ENCODE measurements at regions not wholly inside any gene's neighbourhood (a gene's known extent, or its start where the extent isn't known, plus 50 kb on each side); places are given as distances from the start of the nearest gene placed in this dataset.
"Not testable (repeated sequence)": the region's sequence is repeated elsewhere in the genome, so short reads cannot be mapped to it uniquely, and the experiment has no call there.

- H4K20me1 ChIP-seq (ENCODE audit: control insufficient read depth, insufficient read depth, low read length, poor library complexity, severe bottlenecking); intact Hi-C loops (cut with micrococcal nuclease); H3K4me1 Mint-ChIP-seq; POLR2A ChIA-PET; H3K36me3 ChIP-seq (replicated peaks in 1 of 2; ENCODE audit: control extremely low read depth in 1 of 2, control insufficient read depth in 1 of 2, extremely low read depth in 1 of 2, insufficient read depth in 2 of 2, low read length in 1 of 2); H3K4me1 ChIP-seq (ENCODE audit: control insufficient read depth in 2 of 2, insufficient read depth in 2 of 2, low read length in 2 of 2); H3K4me3 Mint-ChIP-seq; H3K4me2 ChIP-seq (replicated peaks; ENCODE audit: low read depth, low read length, poor library complexity, severe bottlenecking); H3K79me2 ChIP-seq (ENCODE audit: control insufficient read depth, insufficient read depth, low read length); H3K27me3 ChIP-seq (replicated peaks in 1 of 4; ENCODE audit: control extremely low read depth in 1 of 4, control insufficient read depth in 3 of 4, insufficient read depth in 4 of 4, low read length in 3 of 4); H3K9me3 ChIP-seq (ENCODE audit: control extremely low read depth in 1 of 3, control insufficient read depth in 2 of 3, insufficient read depth in 1 of 3, low read length in 2 of 3); H2AFZ ChIP-seq (ENCODE audit: insufficient read depth, low read depth, low read length, poor library complexity, severe bottlenecking); H3K4me3 ChIP-seq (ENCODE audit: control extremely low read depth in 1 of 5, extremely low read depth in 1 of 5, insufficient read depth in 1 of 5, low read depth in 2 of 5, low read length in 4 of 5); H3K9ac ChIP-seq (ENCODE audit: low read length); CTCF ChIA-PET; DNase-seq; H3K27ac Mint-ChIP-seq; H3K27ac ChIP-seq (ENCODE audit: low read length in 2 of 2); ATAC-seq (ENCODE audit: low read depth): not testable (repeated sequence)
- peaks cover 16% of the 10 kb centered on the region for H3K9me3 Mint-ChIP-seq (ENCODE audit: insufficient read depth)
- peaks cover 15% of the 10 kb centered on the region for H3K27me3 Mint-ChIP-seq
- WGBS (ENCODE audit: insufficient coverage): no CpG with 5 or more reads among the region's 2 CpGs
These were observed 100.7 kb downstream of the GPX5 start for GRCh38 chr6:28626386-28626785.

GRCh38 chr6:28632326-28632851 is 106.7 kb downstream of the GPX5 start:
- peaks cover 6 to 8% of the 10 kb centered on the region in 2 donors for H3K4me1 ChIP-seq (ENCODE audit: control insufficient read depth in 2 of 2, insufficient read depth in 2 of 2, low read length in 2 of 2)
- no peaks in the 10 kb centered on the region for H3K36me3 ChIP-seq (replicated peaks in 1 of 2; ENCODE audit: control extremely low read depth in 1 of 2, control insufficient read depth in 1 of 2, extremely low read depth in 1 of 2, insufficient read depth in 2 of 2, low read length in 1 of 2)
- 67% methylated on average over 1 of the region's 5 CpGs for WGBS (ENCODE audit: insufficient coverage)
- Mint-ChIP-seq H3K4me1 (peaks cover 12% of the 10 kb centered on the region), H3K9me3 (ENCODE audit: insufficient read depth) (peaks cover 12% of the 10 kb centered on the region), H3K4me3 (no peak overlapping the region), H3K27me3 (peaks cover 62% of the 10 kb centered on the region), H3K27ac (no peak overlapping the region)
- DNase-seq: no peak
- peaks cover 0 to 18% (median 0%) of the 10 kb centered on the region in 3 donors for H3K9me3 ChIP-seq (ENCODE audit: control extremely low read depth in 1 of 3, control insufficient read depth in 2 of 3, insufficient read depth in 1 of 3, low read length in 2 of 3)
- H4K20me1 ChIP-seq (ENCODE audit: control insufficient read depth, insufficient read depth, low read length, poor library complexity, severe bottlenecking): no peaks in the 10 kb centered on the region
- peaks cover 0 to 46% (median 33%) of the 10 kb centered on the region in 4 experiments for H3K27me3 ChIP-seq (replicated peaks in 1 of 4; ENCODE audit: control extremely low read depth in 1 of 4, control insufficient read depth in 3 of 4, insufficient read depth in 4 of 4, low read length in 3 of 4)
- no peaks in the 10 kb centered on the region for H3K79me2 ChIP-seq (ENCODE audit: control insufficient read depth, insufficient read depth, low read length)
- POLR2A ChIA-PET: no interaction called here
- ATAC-seq (ENCODE audit: low read depth): no peak
- H2AFZ ChIP-seq (ENCODE audit: insufficient read depth, low read depth, low read length, poor library complexity, severe bottlenecking): no peak overlapping the region
- H3K4me3 ChIP-seq (ENCODE audit: control extremely low read depth in 1 of 5, extremely low read depth in 1 of 5, insufficient read depth in 1 of 5, low read depth in 2 of 5, low read length in 4 of 5): no peak overlapping the region
- H3K4me2 ChIP-seq (replicated peaks; ENCODE audit: low read depth, low read length, poor library complexity, severe bottlenecking): no peak overlapping the region
- H3K9ac ChIP-seq (ENCODE audit: low read length): no peak overlapping the region
- TF ChIP-seq EZH2 (IDR thresholded peaks at IDR 0.05; ENCODE audit: borderline replicate concordance, insufficient read depth, low read depth, low read length, poor library complexity, severe bottlenecking): no peak
- TF ChIP-seq, protein P1, sequence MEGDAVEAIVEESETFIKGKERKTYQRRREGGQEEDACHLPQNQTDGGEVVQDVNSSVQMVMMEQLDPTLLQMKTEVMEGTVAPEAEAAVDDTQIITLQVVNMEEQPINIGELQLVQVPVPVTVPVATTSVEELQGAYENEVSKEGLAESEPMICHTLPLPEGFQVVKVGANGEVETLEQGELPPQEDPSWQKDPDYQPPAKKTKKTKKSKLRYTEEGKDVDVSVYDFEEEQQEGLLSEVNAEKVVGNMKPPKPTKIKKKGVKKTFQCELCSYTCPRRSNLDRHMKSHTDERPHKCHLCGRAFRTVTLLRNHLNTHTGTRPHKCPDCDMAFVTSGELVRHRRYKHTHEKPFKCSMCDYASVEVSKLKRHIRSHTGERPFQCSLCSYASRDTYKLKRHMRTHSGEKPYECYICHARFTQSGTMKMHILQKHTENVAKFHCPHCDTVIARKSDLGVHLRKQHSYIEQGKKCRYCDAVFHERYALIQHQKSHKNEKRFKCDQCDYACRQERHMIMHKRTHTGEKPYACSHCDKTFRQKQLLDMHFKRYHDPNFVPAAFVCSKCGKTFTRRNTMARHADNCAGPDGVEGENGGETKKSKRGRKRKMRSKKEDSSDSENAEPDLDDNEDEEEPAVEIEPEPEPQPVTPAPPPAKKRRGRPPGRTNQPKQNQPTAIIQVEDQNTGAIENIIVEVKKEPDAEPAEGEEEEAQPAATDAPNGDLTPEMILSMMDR (IDR thresholded peaks at IDR 0.05): no peak
- no peak overlapping the region for H3K27ac ChIP-seq (ENCODE audit: low read length in 2 of 2)
- intact Hi-C loops (cut with micrococcal nuclease): no loop called here
- CTCF ChIA-PET: no interaction called here

Data from B cell (primary cell).